ENCODE measurements at regions not wholly inside any gene's neighbourhood (a gene's known extent, or its start where the extent isn't known, plus 50 kb on each side); places are given as distances from the start of the nearest gene placed in this dataset.

- no peak for DNase-seq (ENCODE audit: low read depth)
Measured at GRCh38 chr14:51780741-51781140, 79.7 kb upstream of the GNG2 start.

- no peak for DNase-seq (ENCODE audit: low read depth)
Measured at GRCh38 chr14:51781381-51781780, 79.0 kb upstream of the GNG2 start.

- DNase-seq (ENCODE audit: low read depth): no peak
Measured at GRCh38 chr14:51782435-51782834, 78.0 kb upstream of the GNG2 start.

GRCh38 chr14:51783765-51784164 is 76.6 kb upstream of the GNG2 start:
- DNase-seq (ENCODE audit: low read depth): peak; percentile 46

- DNase-seq (ENCODE audit: low read depth): no peak
Measured at GRCh38 chr14:51784466-51784865, 75.9 kb upstream of the GNG2 start.

- DNase-seq (ENCODE audit: low read depth): no peak
Measured at GRCh38 chr14:51786227-51786626, 74.2 kb upstream of the GNG2 start.

GRCh38 chr14:51787352-51787751 is 73.1 kb upstream of the GNG2 start:
- DNase-seq (ENCODE audit: low read depth): no peak

- no peak for DNase-seq (ENCODE audit: low read depth)
Measured at GRCh38 chr14:51789114-51789513, 71.3 kb upstream of the GNG2 start.

GRCh38 chr14:51789596-51789995 is 70.8 kb upstream of the GNG2 start:
- DNase-seq (ENCODE audit: low read depth): no peak

- peak; percentile 47 for DNase-seq (ENCODE audit: low read depth)
Measured at GRCh38 chr14:51792809-51793208, 67.6 kb upstream of the GNG2 start.

- DNase-seq (ENCODE audit: low read depth): no peak
Measured at GRCh38 chr14:51805541-51805940, 54.9 kb upstream of the GNG2 start.

GRCh38 chr14:51806026-51807023 is 54.1 kb upstream of the GNG2 start:
- no peak for DNase-seq (ENCODE audit: low read depth)

- DNase-seq (ENCODE audit: low read depth): peak; percentile 28
Measured at GRCh38 chr14:51807356-51807755, 53.1 kb upstream of the GNG2 start.

Data from GM04503 (cell line).